ENCODE measurements at regions not wholly inside any gene's neighbourhood (a gene's known extent, or its start where the extent isn't known, plus 50 kb on each side); places are given as distances from the start of the nearest gene placed in this dataset.

GRCh38 chr11:92067016-92067415 is 157.6 kb upstream of the FAT3 start:
- ATAC-seq = no peak
- DNase-seq = no peak
- intact Hi-C loops (cut with DNase I) = no loop called here
- no peak for TF ChIP-seq POLR2A (IDR thresholded peaks at IDR 0.05)
- TF ChIP-seq, protein P1, sequence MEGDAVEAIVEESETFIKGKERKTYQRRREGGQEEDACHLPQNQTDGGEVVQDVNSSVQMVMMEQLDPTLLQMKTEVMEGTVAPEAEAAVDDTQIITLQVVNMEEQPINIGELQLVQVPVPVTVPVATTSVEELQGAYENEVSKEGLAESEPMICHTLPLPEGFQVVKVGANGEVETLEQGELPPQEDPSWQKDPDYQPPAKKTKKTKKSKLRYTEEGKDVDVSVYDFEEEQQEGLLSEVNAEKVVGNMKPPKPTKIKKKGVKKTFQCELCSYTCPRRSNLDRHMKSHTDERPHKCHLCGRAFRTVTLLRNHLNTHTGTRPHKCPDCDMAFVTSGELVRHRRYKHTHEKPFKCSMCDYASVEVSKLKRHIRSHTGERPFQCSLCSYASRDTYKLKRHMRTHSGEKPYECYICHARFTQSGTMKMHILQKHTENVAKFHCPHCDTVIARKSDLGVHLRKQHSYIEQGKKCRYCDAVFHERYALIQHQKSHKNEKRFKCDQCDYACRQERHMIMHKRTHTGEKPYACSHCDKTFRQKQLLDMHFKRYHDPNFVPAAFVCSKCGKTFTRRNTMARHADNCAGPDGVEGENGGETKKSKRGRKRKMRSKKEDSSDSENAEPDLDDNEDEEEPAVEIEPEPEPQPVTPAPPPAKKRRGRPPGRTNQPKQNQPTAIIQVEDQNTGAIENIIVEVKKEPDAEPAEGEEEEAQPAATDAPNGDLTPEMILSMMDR (IDR thresholded peaks at IDR 0.05) = no peak
- Histone ChIP-seq H3K36me3 (no peaks in the 10 kb centered on the region), H3K27ac (no peak overlapping the region), H3K4me1 (no peaks in the 10 kb centered on the region), H3K27me3 (no peaks in the 10 kb centered on the region), H3K4me3 (no peak overlapping the region), H3K9me3 (no peaks in the 10 kb centered on the region)

- no peaks in the 10 kb centered on the region for H3K36me3 ChIP-seq
- H3K9me3 ChIP-seq = no peaks in the 10 kb centered on the region
- no peak for TF ChIP-seq POLR2A (IDR thresholded peaks at IDR 0.05)
- DNase-seq = no peak
- intact Hi-C loops (cut with DNase I) = no loop called here
- 69% methylated on average over 3 of the region's 3 CpGs for WGBS (ENCODE audit: insufficient coverage, low coverage, low lambda C conversion rate, missing lambda C conversion rate)
- H3K4me3 ChIP-seq = no peak overlapping the region
- H3K4me1 ChIP-seq = no peaks in the 10 kb centered on the region
- no peak for ATAC-seq
- no peaks in the 10 kb centered on the region for H3K27me3 ChIP-seq
- no peak overlapping the region for H3K27ac ChIP-seq
Observed at GRCh38 chr11:92061456-92062062, 163.1 kb upstream of the FAT3 start.

GRCh38 chr11:92057849-92058442 is 166.7 kb upstream of the FAT3 start:
- no peak overlapping the region for H3K4me3 ChIP-seq
- H3K9me3 ChIP-seq = no peaks in the 10 kb centered on the region
- WGBS (ENCODE audit: insufficient coverage, low coverage, low lambda C conversion rate, missing lambda C conversion rate) = 25% methylated on average over 2 of the region's 2 CpGs
- TF ChIP-seq POLR2A (IDR thresholded peaks at IDR 0.05) = no peak
- TF ChIP-seq, protein P1 (IDR thresholded peaks at IDR 0.05) = no peak
- H3K36me3 ChIP-seq = no peaks in the 10 kb centered on the region
- no peaks in the 10 kb centered on the region for H3K27me3 ChIP-seq
- no peaks in the 10 kb centered on the region for H3K4me1 ChIP-seq
- intact Hi-C loops (cut with DNase I) = no loop called here
- DNase-seq (no peak), ATAC-seq (no peak)
- H3K27ac ChIP-seq = no peak overlapping the region

GRCh38 chr11:92053216-92053615 is 171.4 kb upstream of the FAT3 start:
- Histone ChIP-seq H3K9me3 (no peaks in the 10 kb centered on the region), H3K27me3 (no peaks in the 10 kb centered on the region), H3K27ac (no peak overlapping the region), H3K4me3 (no peak overlapping the region), H3K36me3 (no peaks in the 10 kb centered on the region), H3K4me1 (no peaks in the 10 kb centered on the region)
- DNase-seq = no peak
- intact Hi-C loops (cut with DNase I) = no loop called here
- no peak for ATAC-seq
- no peak for TF ChIP-seq POLR2A (IDR thresholded peaks at IDR 0.05)
- TF ChIP-seq, protein P1 (IDR thresholded peaks at IDR 0.05) = no peak

DNA sequence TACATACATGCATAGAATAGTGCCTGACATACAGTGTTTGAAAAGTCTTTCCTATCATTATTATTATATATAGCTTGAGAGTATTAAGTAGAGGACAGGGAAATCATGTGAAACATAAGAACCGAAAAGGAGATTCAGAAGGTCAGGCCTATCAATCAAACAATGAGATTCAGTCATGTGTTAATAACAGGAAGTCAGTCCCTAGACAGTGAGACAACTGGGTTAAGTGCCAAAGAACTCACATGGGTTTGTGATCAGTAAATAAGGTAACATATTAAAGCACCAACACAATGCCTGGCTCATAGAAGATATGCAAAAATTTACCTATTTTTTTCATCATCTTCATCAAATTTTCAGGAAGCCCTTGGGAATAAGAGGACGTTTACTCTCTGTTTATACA is 174.3 kb upstream of the FAT3 start:
- Histone ChIP-seq H3K27ac (no peak overlapping the region), H3K27me3 (no peaks in the 10 kb centered on the region), H3K4me3 (no peak overlapping the region), H3K36me3 (no peaks in the 10 kb centered on the region), H3K9me3 (no peaks in the 10 kb centered on the region), H3K4me1 (no peaks in the 10 kb centered on the region)
- 36% methylated on average over 2 of the region's 2 CpGs for WGBS (ENCODE audit: insufficient coverage, low coverage, low lambda C conversion rate, missing lambda C conversion rate)
- intact Hi-C loops (cut with DNase I) = no loop called here
- DNase-seq (no peak), ATAC-seq (peak in 1 of 4 donors; percentile 37)
- no peak for TF ChIP-seq POLR2A (IDR thresholded peaks at IDR 0.05)
- TF ChIP-seq, protein P1 (IDR thresholded peaks at IDR 0.05) = no peak
